ENCODE measurements at regions not wholly inside any gene's neighbourhood (a gene's known extent, or its start where the extent isn't known, plus 50 kb on each side); places are given as distances from the start of the nearest gene placed in this dataset.

DNA sequence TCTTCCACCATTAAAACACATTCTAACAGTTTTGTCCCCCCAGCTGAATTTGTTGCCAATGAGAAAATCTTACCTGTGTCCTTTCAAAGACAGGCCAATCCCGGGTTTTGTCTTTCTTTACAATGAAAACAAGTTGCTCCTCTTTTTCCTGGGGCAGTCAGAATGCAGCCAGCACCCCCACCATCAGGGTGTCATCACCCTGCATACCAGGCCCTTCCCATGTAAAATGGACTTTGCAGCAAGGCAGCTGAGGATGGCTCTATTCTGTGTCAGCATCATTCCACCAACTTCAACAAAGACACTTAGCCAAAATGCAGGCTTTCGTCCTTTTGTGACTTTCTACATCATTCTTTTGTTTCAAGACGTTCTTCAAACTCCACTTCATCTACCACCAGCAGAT lies 490.9 kb downstream of the OCA2 start:
- DNase-seq: no peak

DNA sequence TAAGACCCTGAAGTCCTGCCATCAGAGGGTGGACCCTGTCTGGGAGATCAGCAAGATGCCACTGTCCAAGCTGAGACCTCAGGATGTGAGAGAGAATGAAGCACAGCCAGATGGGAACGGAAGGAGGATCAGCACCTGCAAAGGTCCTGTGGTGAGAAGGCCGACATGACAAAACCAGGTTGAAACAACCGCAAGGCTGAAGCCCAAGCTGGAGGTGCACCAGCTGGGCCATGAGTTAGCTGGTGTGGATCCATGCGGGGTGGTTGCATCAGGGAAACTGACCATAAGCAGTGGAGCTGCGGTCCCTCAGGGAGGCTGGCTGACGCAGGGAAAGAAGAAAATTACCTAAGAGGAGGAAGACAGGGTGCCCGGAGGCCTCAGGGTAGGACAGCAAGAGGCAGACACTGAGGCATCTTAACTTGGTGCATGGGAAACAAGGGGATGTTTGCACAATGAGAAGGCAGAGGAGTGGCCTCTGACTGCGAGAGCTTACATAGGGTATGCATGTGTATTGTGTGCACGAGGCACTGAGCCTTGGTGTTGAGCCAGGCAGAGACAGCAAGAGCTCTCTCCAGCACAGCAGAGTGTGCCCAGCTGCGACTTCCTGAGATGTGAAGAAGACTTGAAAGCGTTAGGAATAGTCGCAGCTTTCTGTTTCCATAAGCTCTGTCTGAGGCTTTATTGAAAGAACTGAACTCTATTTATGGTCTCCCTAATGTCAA lies 497.7 kb downstream of the OCA2 start:
- DNase-seq: no peak

DNA sequence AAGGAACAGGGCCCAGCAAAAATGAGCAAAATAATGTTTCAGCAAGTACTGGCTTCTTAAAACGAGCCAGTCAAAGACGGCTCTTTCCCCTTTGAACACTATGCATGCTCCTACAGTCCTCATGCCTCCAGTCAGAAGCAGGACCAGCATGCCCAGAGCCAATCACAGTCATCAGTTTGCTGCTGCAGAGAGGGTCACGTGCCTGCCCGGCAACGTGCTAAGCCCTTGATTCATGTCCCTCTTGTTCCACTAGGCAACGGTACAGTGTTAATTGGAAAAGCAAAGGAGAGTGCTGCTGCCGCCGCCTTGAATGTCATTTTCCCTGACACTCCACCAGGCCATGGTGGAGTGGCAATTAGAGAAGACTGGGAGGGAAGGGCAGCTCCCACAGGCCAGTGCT lies 500.1 kb downstream of the OCA2 start:
- no peak for DNase-seq

DNA sequence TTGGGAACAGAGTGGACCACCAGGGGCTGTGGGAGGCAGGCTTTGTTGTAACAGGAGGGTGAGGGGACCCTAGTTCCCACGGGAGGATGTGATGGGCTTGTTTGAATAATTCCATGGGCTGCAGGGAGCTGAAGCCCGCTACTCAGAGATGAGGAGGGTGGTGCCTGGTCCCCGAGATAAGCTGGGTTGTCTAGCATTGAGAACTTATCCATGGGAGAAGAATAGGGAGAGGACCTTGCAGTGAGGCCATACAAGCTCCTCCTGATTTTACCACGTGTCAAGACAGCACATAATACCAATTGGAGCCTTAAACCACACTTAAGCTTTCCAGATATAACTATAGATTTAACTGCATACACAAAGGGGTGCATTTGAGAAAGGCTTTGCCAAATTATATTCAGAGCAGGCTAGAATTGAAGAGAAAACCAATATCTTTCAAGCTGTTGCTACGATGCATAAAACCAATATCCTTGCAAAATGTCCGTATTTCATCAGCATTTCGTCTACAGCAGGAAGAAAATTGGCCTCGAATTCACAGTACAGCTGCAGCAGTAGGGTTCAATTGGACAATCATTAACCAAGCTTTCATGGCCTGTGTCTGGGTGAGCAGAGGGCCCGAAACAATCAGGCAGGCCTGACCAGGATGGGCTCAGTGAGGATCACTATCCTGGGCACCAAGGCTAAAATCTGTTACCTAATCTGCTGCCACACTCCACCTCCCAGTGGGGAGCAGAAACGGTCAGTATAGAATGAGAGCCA lies 500.7 kb downstream of the OCA2 start:
- no peak for DNase-seq

DNA sequence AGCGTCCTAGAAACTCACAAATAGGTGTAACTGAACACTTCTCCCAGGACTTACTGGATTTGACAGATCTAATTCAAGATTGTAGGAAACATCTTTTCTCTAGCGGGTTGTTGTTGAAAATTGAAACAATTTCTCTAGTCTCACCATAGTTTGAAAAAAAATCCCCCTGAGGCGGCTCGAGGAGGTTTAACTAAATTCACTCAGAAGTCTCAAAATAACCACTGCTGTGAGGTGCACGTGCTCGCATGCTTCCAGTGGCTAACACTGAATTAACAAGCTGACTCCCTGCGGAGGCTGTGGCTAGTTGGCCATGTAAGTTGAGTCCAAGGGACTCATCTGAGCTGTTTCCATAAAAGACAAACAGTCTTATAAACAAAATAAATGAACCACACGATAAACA lies 503.9 kb downstream of the OCA2 start:
- DNase-seq: no peak

DNA sequence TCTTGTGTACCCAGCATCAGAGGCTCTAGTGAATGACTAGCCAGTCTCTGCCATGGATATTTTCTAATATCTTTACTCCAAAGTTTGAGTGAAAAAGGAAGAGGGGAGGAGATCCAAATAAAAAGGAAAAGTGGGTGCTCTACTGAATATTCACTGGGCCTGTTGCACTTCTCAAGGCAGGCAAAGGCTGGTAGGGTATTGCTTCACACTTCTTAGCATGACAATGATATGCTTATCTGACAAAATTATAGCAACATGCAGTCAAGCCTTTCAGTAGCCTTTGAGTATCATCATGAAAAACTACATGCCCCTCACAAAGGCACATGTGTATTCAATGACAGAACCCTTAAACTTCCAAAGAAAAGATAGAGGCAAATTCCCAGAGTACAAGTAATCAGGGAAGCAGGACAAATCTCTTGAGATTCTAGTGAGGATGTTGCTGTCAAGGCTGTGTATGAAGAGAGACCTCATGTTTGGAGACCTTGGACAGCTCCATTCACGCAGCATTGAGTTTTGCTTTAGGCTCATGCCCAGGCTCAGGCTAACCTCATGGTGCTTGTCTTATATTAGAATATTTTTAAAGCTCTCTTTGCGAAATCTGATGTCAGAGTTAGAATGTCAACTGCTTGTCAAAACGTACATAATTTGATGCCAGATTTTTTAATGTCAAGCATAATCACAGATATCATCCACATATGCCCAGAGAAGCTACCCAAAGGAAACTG lies 506.9 kb downstream of the OCA2 start:
- DNase-seq: no peak

Measured in right forelimb (tissue), 1 donor.